Transverse colon (tissue), 4 donors: ENCODE measurements at regions not wholly inside any gene's neighbourhood (a gene's known extent, or its start where the extent isn't known, plus 50 kb on each side); places are given as distances from the start of the nearest gene placed in this dataset.

Experiments
- DNase-seq: peaks from one replicate; pipeline ENCODE4 v3.0.0-alpha.2; 2019
- H3K27ac ChIP-seq, 4 donors: fragments of 200-600 bp; sonication (generic); 2 replicates each; pipeline ENCODE4 v1.5.1; 2016 to 2018; ENCODE audit warnings: inconsistent platforms in 4 of 4
- H3K27me3 ChIP-seq: fragments of 200-600 bp; sonication (generic); 2 replicates; pipeline ENCODE4 v1.5.1; 2017; ENCODE audit warnings: inconsistent platforms
- H3K36me3 ChIP-seq, 4 donors: fragments of 200-600 bp; sonication (generic); 2 replicates each; pipeline ENCODE4 v1.5.1; 2017 to 2019; ENCODE audit warnings: inconsistent platforms in 4 of 4
- H3K4me1 ChIP-seq, 4 donors: fragments of 200-600 bp; sonication (generic); 2 replicates each; pipeline ENCODE4 v1.5.1; 2017 to 2020; ENCODE audit warnings: inconsistent platforms in 4 of 4
- H3K4me3 ChIP-seq, 4 donors: fragments of 200-600 bp; sonication (generic); 1 replicate in 1 of 4; 2 replicates in 3 of 4; pipeline versions ENCODE4 v1.5.1 to v1.6.1; 2017 to 2019; ENCODE audit warnings: inconsistent platforms in 4 of 4
- H3K9me3 ChIP-seq, 2 donors: fragments of 200-600 bp; sonication (generic); 2 replicates each; pipeline ENCODE4 v1.5.1; 2017 to 2019; ENCODE audit warnings: inconsistent platforms in 2 of 2
- EP300 ChIP-seq: sonication (generic); formaldehyde crosslinking; IDR thresholded peaks from one replicate; pipeline ENCODE4 v1.6.1; 2017; ENCODE audit warnings: antibody characterized with exemption, low read depth
- POLR2A ChIP-seq: fragments of 450-650 bp; IDR thresholded peaks from one replicate; pipeline ENCODE4 v1.6.1; 2016; ENCODE audit warnings: antibody characterized with exemption, mild to moderate bottlenecking, moderate library complexity
- POLR2AphosphoS5 ChIP-seq, 3 donors: sonication (generic); formaldehyde crosslinking; IDR thresholded peaks; one replicate each; pipeline ENCODE4 v1.6.1; 2016; ENCODE audit warnings: antibody characterized with exemption in 3 of 3
- WGBS, 2 donors: methylation state at CpG; one replicate each; pipeline ENCODE4 v1.1.5; 2018; ENCODE audit warnings: low coverage in 1 of 2; 5-methylcytosine and 5-hydroxymethylcytosine counted together
- in situ Hi-C, 4 donors: fragments of 200-750 bp; cut with MboI; loops; one replicate each; pipeline versions ENCODE4 v1.15.0 to v1.15.1; 2017; ENCODE audit warnings: low sequenced_read_pairs in 3 of 4, low pct_ligation_motif_present in 1 of 4, low pct_unique_long_range_greater_than_20kb in 1 of 4
- intact Hi-C: fragments of 100-400 bp; cut with DNase I; formaldehyde crosslinking; loops from one replicate; pipeline ENCODE4 v1.15.1; 2023; ENCODE audit warnings: low total_unique reads
- TF ChIP-seq, protein P1 (sequence below), 5 experiments: fragments of 200-600 bp in 3 of 5; fragments of 450-650 bp in 2 of 5; sonication (generic) in 3 of 5; IDR thresholded peaks; 1 replicate in 2 of 5; 2 replicates in 3 of 5; pipeline ENCODE4 v1.5.1; 2016 to 2017; ENCODE audit warnings: antibody characterized with exemption in 5 of 5, inconsistent platforms in 3 of 5, mild to moderate bottlenecking in 2 of 5, moderate library complexity in 1 of 5

- no peak overlapping the region for H3K4me3 ChIP-seq
- 33 to 38% methylated on average over 1 of the region's 1 CpG for WGBS, 2 donors
- in situ Hi-C loops (no loop called here), intact Hi-C loops (no loop called here)
- H3K27me3 ChIP-seq: no peaks in the 10 kb centered on the region
- no peaks in the 10 kb centered on the region for H3K9me3 ChIP-seq
- no peaks in the 10 kb centered on the region for H3K4me1 ChIP-seq
- no peaks in the 10 kb centered on the region for H3K36me3 ChIP-seq
- TF ChIP-seq, protein P1, sequence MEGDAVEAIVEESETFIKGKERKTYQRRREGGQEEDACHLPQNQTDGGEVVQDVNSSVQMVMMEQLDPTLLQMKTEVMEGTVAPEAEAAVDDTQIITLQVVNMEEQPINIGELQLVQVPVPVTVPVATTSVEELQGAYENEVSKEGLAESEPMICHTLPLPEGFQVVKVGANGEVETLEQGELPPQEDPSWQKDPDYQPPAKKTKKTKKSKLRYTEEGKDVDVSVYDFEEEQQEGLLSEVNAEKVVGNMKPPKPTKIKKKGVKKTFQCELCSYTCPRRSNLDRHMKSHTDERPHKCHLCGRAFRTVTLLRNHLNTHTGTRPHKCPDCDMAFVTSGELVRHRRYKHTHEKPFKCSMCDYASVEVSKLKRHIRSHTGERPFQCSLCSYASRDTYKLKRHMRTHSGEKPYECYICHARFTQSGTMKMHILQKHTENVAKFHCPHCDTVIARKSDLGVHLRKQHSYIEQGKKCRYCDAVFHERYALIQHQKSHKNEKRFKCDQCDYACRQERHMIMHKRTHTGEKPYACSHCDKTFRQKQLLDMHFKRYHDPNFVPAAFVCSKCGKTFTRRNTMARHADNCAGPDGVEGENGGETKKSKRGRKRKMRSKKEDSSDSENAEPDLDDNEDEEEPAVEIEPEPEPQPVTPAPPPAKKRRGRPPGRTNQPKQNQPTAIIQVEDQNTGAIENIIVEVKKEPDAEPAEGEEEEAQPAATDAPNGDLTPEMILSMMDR (IDR thresholded peaks at IDR 0.05): no peak
- no peak for TF ChIP-seq POLR2A
- TF ChIP-seq POLR2AphosphoS5 (IDR thresholded peaks at IDR 0.05): no peak
- no peak for TF ChIP-seq EP300
- no peak for DNase-seq
- no peak overlapping the region for H3K27ac ChIP-seq
Measured at GRCh38 chr11:30775233-30775522, 189.0 kb upstream of the MPPED2 start.

- H3K4me1 ChIP-seq: no peaks in the 10 kb centered on the region
- in situ Hi-C loops (no loop called here), intact Hi-C loops (no loop called here)
- no peaks in the 10 kb centered on the region for H3K9me3 ChIP-seq
- H3K27ac ChIP-seq: no peak overlapping the region
- H3K36me3 ChIP-seq: no peaks in the 10 kb centered on the region
- 49 to 53% methylated on average over 8 of the region's 8 CpGs for WGBS, 2 donors
- DNase-seq: no peak
- no peaks in the 10 kb centered on the region for H3K27me3 ChIP-seq
- no peak overlapping the region for H3K4me3 ChIP-seq
- TF ChIP-seq EP300 (no peak), POLR2A (no peak), POLR2AphosphoS5 (IDR thresholded peaks at IDR 0.05) (no peak)
- TF ChIP-seq, protein P1 (IDR thresholded peaks at IDR 0.05): no peak
Measured at GRCh38 chr11:30774496-30775232, 188.5 kb upstream of the MPPED2 start.

GRCh38 chr11:30772908-30773307, 186.8 kb upstream of the MPPED2 start:
- Histone ChIP-seq H3K36me3 (no peaks in the 10 kb centered on the region), H3K4me1 (no peaks in the 10 kb centered on the region), H3K9me3 (no peaks in the 10 kb centered on the region), H3K27ac (no peak overlapping the region), H3K27me3 (no peaks in the 10 kb centered on the region), H3K4me3 (no peak overlapping the region)
- DNase-seq: no peak
- 61 to 78% methylated on average over 4 of the region's 4 CpGs for WGBS, 2 donors
- intact Hi-C loops: no loop called here
- in situ Hi-C loops: no loop called here
- TF ChIP-seq EP300 (no peak), POLR2A (no peak), POLR2AphosphoS5 (IDR thresholded peaks at IDR 0.05) (no peak)
- TF ChIP-seq, protein P1 (IDR thresholded peaks at IDR 0.05): no peak

DNA sequence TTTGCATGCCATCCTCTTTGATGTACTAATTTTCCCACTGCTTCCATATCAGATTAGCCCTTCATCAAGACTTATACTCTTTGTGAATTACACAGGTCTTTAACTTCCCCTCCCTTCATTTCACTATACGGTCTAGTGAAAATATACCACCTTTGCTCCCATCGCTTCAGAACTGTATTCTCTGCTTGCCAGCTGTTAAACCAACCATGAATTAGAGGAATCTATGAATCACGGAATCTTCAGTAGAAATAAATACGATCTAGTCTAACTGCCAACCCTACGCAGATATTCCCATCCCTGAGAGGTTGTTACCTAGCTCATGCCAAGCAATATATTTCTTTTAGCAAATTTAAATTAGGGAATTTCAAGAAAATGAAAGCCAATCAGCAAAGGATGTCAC, 177.8 kb upstream of the MPPED2 start:
- Histone ChIP-seq H3K36me3 (no peaks in the 10 kb centered on the region), H3K4me1 (peaks cover 0 to 9% (median 0%) of the 10 kb centered on the region in 4 donors), H3K27me3 (no peaks in the 10 kb centered on the region), H3K9me3 (no peaks in the 10 kb centered on the region), H3K4me3 (no peak overlapping the region), H3K27ac (no peak overlapping the region)
- TF ChIP-seq EP300 (no peak), POLR2A (no peak), POLR2AphosphoS5 (IDR thresholded peaks at IDR 0.05) (no peak)
- TF ChIP-seq, protein P1 (IDR thresholded peaks at IDR 0.05): no peak
- in situ Hi-C loops (no loop called here), intact Hi-C loops (no loop called here)
- DNase-seq: no peak
- 91 to 95% methylated on average over 5 of the region's 5 CpGs for WGBS, 2 donors
